T-helper 1 cell treated with Interleukin-12 subunit alpha and Interleukin-12 subunit beta and Interleukin-4 antibody, amounts not matched to agents 30 μg/mL and 1 μg/mL, for 36 hours (primary cell): ENCODE measurements at regions not wholly inside any gene's neighbourhood (a gene's known extent, or its start where the extent isn't known, plus 50 kb on each side); places are given as distances from the start of the nearest gene placed in this dataset.

Source experiments
- H3K27ac Mint-ChIP-seq: one replicate; pipeline ENCODE4 v1.8.0; 2021; ENCODE audit warnings: mild to moderate bottlenecking, mixed read lengths
- H3K27me3 Mint-ChIP-seq: one replicate; pipeline ENCODE4 v1.8.0; 2021; ENCODE audit warnings: low read depth, mixed read lengths
- H3K36me3 Mint-ChIP-seq: one replicate; pipeline ENCODE4 v1.8.0; 2021; ENCODE audit warnings: low read depth, mixed read lengths
- H3K4me1 Mint-ChIP-seq: one replicate; pipeline ENCODE4 v1.8.0; 2021; ENCODE audit warnings: low read depth, mixed read lengths
- H3K4me3 Mint-ChIP-seq: one replicate; pipeline ENCODE4 v1.8.0; 2021; ENCODE audit warnings: mild to moderate bottlenecking, moderate library complexity, mixed read lengths
- H3K9me3 Mint-ChIP-seq: one replicate; pipeline ENCODE4 v1.8.0; 2021; ENCODE audit warnings: mixed read lengths

- Mint-ChIP-seq H3K27me3 (no peaks in the 10 kb centered on the region), H3K4me1 (no peaks in the 10 kb centered on the region), H3K36me3 (no peaks in the 10 kb centered on the region), H3K27ac (no peak overlapping the region), H3K4me3 (no peak overlapping the region), H3K9me3 (peaks cover 19% of the 10 kb centered on the region)
Observed at GRCh38 chr18:64872710-64873458, 724.0 kb upstream of the LINC00305 start.

GRCh38 chr18:64854112-64854511 lies 705.2 kb upstream of the LINC00305 start:
- H3K9me3 Mint-ChIP-seq = peaks cover 44% of the 10 kb centered on the region
- H3K4me1 Mint-ChIP-seq = no peaks in the 10 kb centered on the region
- H3K4me3 Mint-ChIP-seq = no peak overlapping the region
- H3K27ac Mint-ChIP-seq = no peak overlapping the region
- no peaks in the 10 kb centered on the region for H3K27me3 Mint-ChIP-seq
- no peaks in the 10 kb centered on the region for H3K36me3 Mint-ChIP-seq

GRCh38 chr18:64852281-64852680 lies 703.4 kb upstream of the LINC00305 start:
- no peak overlapping the region for H3K27ac Mint-ChIP-seq
- H3K9me3 Mint-ChIP-seq = peaks cover 34% of the 10 kb centered on the region
- no peak overlapping the region for H3K4me3 Mint-ChIP-seq
- H3K36me3 Mint-ChIP-seq = no peaks in the 10 kb centered on the region
- H3K4me1 Mint-ChIP-seq = no peaks in the 10 kb centered on the region
- no peaks in the 10 kb centered on the region for H3K27me3 Mint-ChIP-seq

GRCh38 chr18:64851726-64852125 lies 702.8 kb upstream of the LINC00305 start:
- Mint-ChIP-seq H3K4me3 (no peak overlapping the region), H3K9me3 (peaks cover 39% of the 10 kb centered on the region), H3K36me3 (no peaks in the 10 kb centered on the region), H3K27ac (no peak overlapping the region), H3K4me1 (no peaks in the 10 kb centered on the region), H3K27me3 (no peaks in the 10 kb centered on the region)

- H3K36me3 Mint-ChIP-seq = no peaks in the 10 kb centered on the region
Observed at GRCh38 chr18:64850791-64851190, 701.9 kb upstream of the LINC00305 start.

GRCh38 chr18:64840911-64841701 lies 692.2 kb upstream of the LINC00305 start:
- H3K36me3 Mint-ChIP-seq = no peaks in the 10 kb centered on the region
- no peaks in the 10 kb centered on the region for H3K27me3 Mint-ChIP-seq
- no peak overlapping the region for H3K27ac Mint-ChIP-seq
- H3K4me3 Mint-ChIP-seq = no peak overlapping the region
- no peaks in the 10 kb centered on the region for H3K4me1 Mint-ChIP-seq
- H3K9me3 Mint-ChIP-seq = peaks cover 4% of the 10 kb centered on the region

More at GRCh38 chr18:64850791-64851190, 701.9 kb upstream of the LINC00305 start:
- Mint-ChIP-seq H3K27ac (no peak overlapping the region), H3K4me1 (no peaks in the 10 kb centered on the region), H3K27me3 (no peaks in the 10 kb centered on the region), H3K4me3 (no peak overlapping the region), H3K9me3 (peaks cover 41% of the 10 kb centered on the region)

GRCh38 chr18:64810354-64810753 lies 661.5 kb upstream of the LINC00305 start:
- H3K27ac Mint-ChIP-seq = no peak overlapping the region
- peaks cover 15% of the 10 kb centered on the region for H3K9me3 Mint-ChIP-seq
- no peaks in the 10 kb centered on the region for H3K4me1 Mint-ChIP-seq
- H3K36me3 Mint-ChIP-seq = no peaks in the 10 kb centered on the region
- H3K4me3 Mint-ChIP-seq = no peak overlapping the region
- no peaks in the 10 kb centered on the region for H3K27me3 Mint-ChIP-seq

- Mint-ChIP-seq H3K27me3 (no peaks in the 10 kb centered on the region), H3K9me3 (peaks cover 15% of the 10 kb centered on the region), H3K4me1 (no peaks in the 10 kb centered on the region), H3K36me3 (no peaks in the 10 kb centered on the region), H3K27ac (no peak overlapping the region), H3K4me3 (no peak overlapping the region)
Observed at GRCh38 chr18:64809801-64810200, 660.9 kb upstream of the LINC00305 start.

GRCh38 chr18:64807560-64807959 lies 658.7 kb upstream of the LINC00305 start:
- no peaks in the 10 kb centered on the region for H3K4me1 Mint-ChIP-seq

GRCh38 chr18:64806691-64807090 lies 657.8 kb upstream of the LINC00305 start:
- H3K36me3 Mint-ChIP-seq = no peaks in the 10 kb centered on the region
- no peaks in the 10 kb centered on the region for H3K27me3 Mint-ChIP-seq
- H3K9me3 Mint-ChIP-seq = no peaks in the 10 kb centered on the region
- no peak overlapping the region for H3K4me3 Mint-ChIP-seq
- H3K27ac Mint-ChIP-seq = no peak overlapping the region
- no peaks in the 10 kb centered on the region for H3K4me1 Mint-ChIP-seq

More at GRCh38 chr18:64807560-64807959, 658.7 kb upstream of the LINC00305 start:
- H3K9me3 Mint-ChIP-seq = no peaks in the 10 kb centered on the region
- H3K27ac Mint-ChIP-seq = no peak overlapping the region
- H3K4me3 Mint-ChIP-seq = no peak overlapping the region
- no peaks in the 10 kb centered on the region for H3K27me3 Mint-ChIP-seq
- H3K36me3 Mint-ChIP-seq = no peaks in the 10 kb centered on the region

GRCh38 chr18:64806232-64806631 lies 657.3 kb upstream of the LINC00305 start:
- no peaks in the 10 kb centered on the region for H3K36me3 Mint-ChIP-seq
- no peak overlapping the region for H3K4me3 Mint-ChIP-seq
- no peaks in the 10 kb centered on the region for H3K9me3 Mint-ChIP-seq
- H3K4me1 Mint-ChIP-seq = no peaks in the 10 kb centered on the region
- H3K27me3 Mint-ChIP-seq = no peaks in the 10 kb centered on the region
- H3K27ac Mint-ChIP-seq = no peak overlapping the region

- Mint-ChIP-seq H3K4me3 (no peak overlapping the region), H3K27ac (no peak overlapping the region), H3K27me3 (no peaks in the 10 kb centered on the region), H3K4me1 (no peaks in the 10 kb centered on the region), H3K9me3 (no peaks in the 10 kb centered on the region), H3K36me3 (no peaks in the 10 kb centered on the region)
Observed at GRCh38 chr18:64803471-64803870, 654.6 kb upstream of the LINC00305 start.

GRCh38 chr18:64800151-64800550 lies 651.3 kb upstream of the LINC00305 start:
- Mint-ChIP-seq H3K36me3 (no peaks in the 10 kb centered on the region), H3K27ac (no peak overlapping the region), H3K9me3 (peaks cover 6% of the 10 kb centered on the region), H3K27me3 (no peaks in the 10 kb centered on the region), H3K4me1 (no peaks in the 10 kb centered on the region), H3K4me3 (no peak overlapping the region)

GRCh38 chr18:64799376-64799775 lies 650.5 kb upstream of the LINC00305 start:
- Mint-ChIP-seq H3K9me3 (peaks cover 6% of the 10 kb centered on the region), H3K4me1 (no peaks in the 10 kb centered on the region), H3K36me3 (no peaks in the 10 kb centered on the region), H3K4me3 (no peak overlapping the region), H3K27ac (no peak overlapping the region), H3K27me3 (no peaks in the 10 kb centered on the region)

GRCh38 chr18:64791236-64791635 lies 642.3 kb upstream of the LINC00305 start:
- Mint-ChIP-seq H3K9me3 (peaks cover 14% of the 10 kb centered on the region), H3K27me3 (no peaks in the 10 kb centered on the region), H3K27ac (no peak overlapping the region), H3K36me3 (no peaks in the 10 kb centered on the region), H3K4me1 (no peaks in the 10 kb centered on the region), H3K4me3 (no peak overlapping the region)
